K562 (cell line): ENCODE measurements at regions not wholly inside any gene's neighbourhood (a gene's known extent, or its start where the extent isn't known, plus 50 kb on each side); places are given as distances from the start of the nearest gene placed in this dataset.

Experiments
- ETV6 ChIP-seq, 3 experiments: fragments of 150-350 bp in 1 of 3; sonication (generic) in 1 of 3; formaldehyde crosslinking in 1 of 3; IDR thresholded peaks; 2 replicates each; pipeline versions ENCODE4 v1.6.1 to v1.8.0; 2014 to 2022; ENCODE audit warnings: borderline replicate concordance in 2 of 3, low read depth in 2 of 3, antibody characterized with exemption in 1 of 3, low read length in 1 of 3, mild to moderate bottlenecking in 1 of 3, missing genetic modification reagents in 1 of 3
- MED1 ChIP-seq: sonication (generic); formaldehyde crosslinking; IDR thresholded peaks from 2 replicates; pipeline ENCODE4 v1.8.1; 2023; ENCODE audit warnings: missing genetic modification reagents, borderline replicate concordance
- NFYB ChIP-seq: IDR thresholded peaks from 2 replicates; pipeline ENCODE4 v1.6.1; 2011; ENCODE audit warnings: mild to moderate bottlenecking, moderate library complexity; ENCODE audit not compliant: insufficient read length; ENCODE audit errors: extremely low read depth

DNA sequence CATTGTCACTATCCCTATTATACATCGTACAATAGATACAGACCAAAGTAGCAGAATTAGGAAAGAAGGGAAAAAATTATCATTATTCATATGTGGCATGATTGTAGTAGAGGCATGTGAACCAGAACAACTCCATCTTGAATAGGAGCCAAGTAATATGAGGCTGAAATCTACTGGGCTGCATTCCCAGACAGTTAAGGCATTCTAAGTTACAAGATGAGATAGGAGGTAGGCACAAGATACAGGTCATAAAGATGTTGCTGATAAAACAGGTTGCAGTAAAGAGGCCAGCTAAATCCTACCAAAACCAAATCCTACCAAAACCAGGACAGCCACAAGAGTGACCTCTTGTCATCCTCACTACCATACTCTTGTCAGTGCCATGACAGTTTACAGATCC is 1035.4 kb upstream of the SEMA6D start:
- TF ChIP-seq NFYB (no peak), MED1 (CRISPR knock-in tag) (no peak), ETV6 (IDR thresholded peaks at IDR 0.05; ENCODE audit: borderline replicate concordance in 1 of 2, low read depth in 2 of 2, low read length in 1 of 2) (no peak), ETV6 (CRISPR knock-in tag; IDR thresholded peaks at IDR 0.05; ENCODE audit: borderline replicate concordance) (no peak)
